ENCODE measurements at regions not wholly inside any gene's neighbourhood (a gene's known extent, or its start where the extent isn't known, plus 50 kb on each side); places are given as distances from the start of the nearest gene placed in this dataset.

- no peak for TF ChIP-seq YY1 (IDR thresholded peaks at IDR 0.05; ENCODE audit: insufficient read depth, insufficient read length)
- TF ChIP-seq ZNF274 (IDR thresholded peaks at IDR 0.05; ENCODE audit: low read depth, low read length), result no peak
Observed at GRCh38 chr5:102040326-102040725, 255.8 kb downstream of the SLCO4C1 start.
